ENCODE measurements at regions not wholly inside any gene's neighbourhood (a gene's known extent, or its start where the extent isn't known, plus 50 kb on each side); places are given as distances from the start of the nearest gene placed in this dataset.

GRCh38 chr20:6213311-6213710, 90.5 kb upstream of the FERMT1 start:
- no peak for TF ChIP-seq CTCF (IDR thresholded peaks at IDR 0.05; ENCODE audit: low read depth, low read length)
- TF ChIP-seq EZH2phosphoT487 (IDR thresholded peaks at IDR 0.05; ENCODE audit: low read depth), result no peak
